Activated CD8-positive, alpha-beta memory T cell treated with anti-CD3 and anti-CD28 coated beads, Interleukin-2, amount 50 U/mL, for 4 hours (primary cell): ENCODE measurements at regions not wholly inside any gene's neighbourhood (a gene's known extent, or its start where the extent isn't known, plus 50 kb on each side); places are given as distances from the start of the nearest gene placed in this dataset.
"Not testable (repeated sequence)": the region's sequence is repeated elsewhere in the genome, so short reads cannot be mapped to it uniquely, and the experiment has no call there.

Experiments used
- DNase-seq: peaks from one replicate; pipeline ENCODE4 v3.0.0-alpha.2; 2020

DNA sequence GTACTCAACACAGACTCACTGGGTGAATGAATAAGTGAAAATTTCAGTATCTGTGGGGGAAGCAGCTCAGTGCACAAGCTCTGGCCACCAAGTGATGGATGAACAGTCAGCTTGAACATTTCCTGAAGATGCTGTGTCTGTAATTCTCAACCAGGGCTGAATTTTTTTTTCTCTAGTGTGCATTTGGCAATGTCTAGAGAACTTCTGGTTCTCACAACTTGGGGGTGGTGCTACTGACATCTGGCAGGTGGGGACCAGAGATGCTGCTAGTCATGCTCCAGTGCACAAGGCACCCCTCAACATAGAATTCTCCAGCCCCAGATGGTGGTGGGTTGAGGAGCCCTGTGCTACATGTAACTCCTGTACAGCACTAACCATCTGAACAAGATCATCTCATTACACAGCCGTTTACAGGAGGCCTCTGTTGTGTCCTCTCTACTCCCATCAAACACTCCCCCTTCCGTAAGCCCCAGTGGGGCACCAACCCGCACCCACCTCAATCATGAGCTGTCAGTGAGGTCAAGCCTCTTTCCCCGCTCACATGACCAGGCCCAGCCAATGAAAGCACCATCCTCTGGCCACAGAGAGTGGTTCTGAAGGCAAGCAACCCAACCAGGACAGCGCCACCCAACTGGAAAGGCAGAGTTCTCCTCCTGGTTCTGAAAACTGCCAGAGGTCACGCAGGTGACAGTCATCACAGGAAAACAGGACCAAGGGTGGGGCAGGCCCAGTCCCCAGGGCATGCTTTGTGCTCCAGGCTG lies 103.9 kb upstream of the PMEPA1 start:
- no peak for DNase-seq

DNA sequence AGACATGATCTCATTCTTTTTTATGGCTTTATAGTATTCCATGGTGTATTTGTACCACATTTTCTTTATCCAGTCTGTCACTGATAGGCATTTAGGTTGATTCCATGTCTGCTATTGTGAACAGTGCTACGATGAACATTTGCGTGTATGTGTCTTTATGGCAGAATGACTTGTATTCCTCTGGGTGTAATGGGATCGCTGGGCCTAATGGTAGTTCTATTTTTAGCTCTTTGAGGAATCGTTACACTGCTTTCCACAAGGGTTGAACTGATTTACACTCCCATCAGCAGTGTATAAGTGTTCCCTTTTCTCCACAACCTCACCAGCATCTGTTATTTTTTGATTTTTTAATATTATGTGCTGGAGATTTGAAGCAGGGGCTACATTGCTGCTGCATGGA lies 102.8 kb upstream of the PMEPA1 start:
- DNase-seq: not testable (repeated sequence)

DNA sequence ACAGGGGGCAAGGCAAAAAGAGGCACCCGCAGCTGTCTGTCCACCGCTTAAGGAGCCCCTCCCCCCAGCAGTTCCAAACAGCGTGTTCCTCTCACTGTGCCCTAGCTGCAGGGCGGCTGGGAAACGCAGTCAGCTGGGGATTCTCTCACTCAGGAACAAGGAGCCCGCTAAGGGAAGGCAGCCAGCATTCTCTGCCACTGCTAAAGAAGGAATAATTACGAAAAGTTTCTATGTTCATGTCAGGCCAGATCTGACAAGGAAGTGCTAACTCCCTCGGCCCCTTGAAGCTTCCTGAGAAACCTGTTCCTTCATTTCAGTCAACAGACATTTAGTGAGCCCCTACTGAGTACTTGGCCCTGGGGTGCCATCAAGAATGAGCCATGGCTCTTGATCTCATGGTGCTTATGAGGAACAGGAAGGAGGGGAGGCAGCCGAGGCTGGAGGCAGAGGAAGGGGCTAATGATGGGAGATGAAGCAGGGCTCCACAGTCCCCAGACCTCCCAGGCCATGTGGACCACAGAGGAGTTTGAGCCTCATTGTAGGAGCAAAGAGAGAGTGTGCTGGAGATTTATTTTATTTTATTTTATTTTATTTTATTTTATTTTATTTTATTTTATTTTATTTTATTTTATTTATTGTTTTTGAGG lies 101.7 kb upstream of the PMEPA1 start:
- DNase-seq: no peak

DNA sequence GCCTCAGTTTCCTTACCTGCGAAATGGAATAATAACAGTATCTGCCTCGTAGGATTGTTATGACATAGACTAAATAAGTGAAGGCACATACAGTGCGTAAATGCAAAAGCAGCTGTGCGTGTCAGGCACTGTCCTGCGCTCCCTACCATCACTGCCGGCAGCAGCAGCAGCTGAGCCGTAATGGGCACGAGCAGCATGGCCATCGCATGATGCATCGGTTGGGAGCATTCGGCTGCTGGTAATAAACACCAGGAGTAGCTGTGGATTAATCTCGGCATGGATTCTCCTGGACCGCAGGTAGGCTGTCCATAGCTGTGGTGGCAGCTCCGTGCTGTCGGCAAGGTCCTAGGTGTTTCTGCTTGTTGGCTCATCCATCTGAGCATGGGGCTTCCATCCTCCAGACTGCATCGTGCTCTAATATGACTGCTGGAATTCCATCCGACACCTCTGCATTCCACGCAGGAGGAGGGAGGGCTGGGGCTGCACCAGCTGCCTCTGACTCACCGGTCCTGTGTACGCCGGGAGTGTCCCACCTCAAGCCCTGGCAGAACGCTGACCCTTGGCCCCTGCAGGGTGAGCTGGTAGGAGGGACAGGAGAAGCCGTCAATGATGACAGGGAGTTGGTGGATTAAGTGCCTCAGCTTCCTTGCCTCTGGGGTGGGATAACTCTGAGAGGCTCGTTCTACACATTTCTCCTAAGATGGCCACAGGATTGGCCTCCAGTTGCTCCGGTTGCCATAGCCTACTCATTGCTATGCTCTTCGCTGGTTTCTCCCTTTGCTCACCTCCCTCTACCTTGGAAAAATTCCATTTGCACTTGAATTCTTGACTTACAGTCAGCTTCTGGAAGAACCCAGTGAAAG lies 100.9 kb upstream of the PMEPA1 start:
- DNase-seq: no peak

DNA sequence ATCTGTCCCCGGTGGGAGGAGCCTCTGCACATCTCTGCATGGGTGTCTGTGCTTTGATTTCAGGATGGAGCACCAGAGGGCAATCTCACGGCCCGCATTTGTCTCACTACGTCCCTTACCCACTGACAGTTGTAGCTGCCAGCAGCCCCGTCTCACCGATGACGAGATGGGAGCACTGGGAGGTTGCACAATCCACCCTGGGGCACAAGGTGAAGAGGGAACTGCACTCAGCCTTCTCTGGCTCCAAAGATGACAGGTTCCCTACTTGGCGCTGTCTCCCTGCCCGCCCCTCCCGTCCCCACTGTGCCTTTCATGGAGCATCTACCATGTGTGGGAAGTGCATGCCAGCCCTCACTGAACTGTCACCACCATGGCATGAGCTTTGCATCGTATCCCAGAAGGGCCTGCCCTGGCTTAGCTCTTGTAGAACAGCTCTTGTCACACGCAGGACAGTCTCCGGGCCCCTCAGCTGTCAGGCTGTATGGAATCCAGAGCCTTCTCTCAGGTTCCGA lies 99.9 kb upstream of the PMEPA1 start:
- DNase-seq: no peak

DNA sequence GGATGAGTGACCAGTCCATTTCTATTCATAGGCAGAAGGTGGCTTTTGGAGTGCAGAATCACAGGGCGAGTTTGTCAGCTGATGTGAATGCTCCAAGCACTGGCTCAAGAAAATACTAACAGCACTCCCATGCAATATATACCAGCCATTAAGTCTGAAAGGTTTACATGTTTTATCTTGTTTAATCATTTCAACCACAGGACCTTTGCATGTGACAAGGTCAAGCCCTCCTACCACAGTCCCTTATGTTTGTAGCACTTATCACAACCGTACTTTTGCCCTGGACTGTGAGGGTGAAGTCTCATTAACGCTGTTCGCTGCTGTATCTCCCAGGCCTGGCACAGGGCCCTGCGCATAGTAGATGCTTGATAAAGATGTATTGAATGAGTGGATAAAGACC lies 99.3 kb upstream of the PMEPA1 start:
- no peak for DNase-seq

DNA sequence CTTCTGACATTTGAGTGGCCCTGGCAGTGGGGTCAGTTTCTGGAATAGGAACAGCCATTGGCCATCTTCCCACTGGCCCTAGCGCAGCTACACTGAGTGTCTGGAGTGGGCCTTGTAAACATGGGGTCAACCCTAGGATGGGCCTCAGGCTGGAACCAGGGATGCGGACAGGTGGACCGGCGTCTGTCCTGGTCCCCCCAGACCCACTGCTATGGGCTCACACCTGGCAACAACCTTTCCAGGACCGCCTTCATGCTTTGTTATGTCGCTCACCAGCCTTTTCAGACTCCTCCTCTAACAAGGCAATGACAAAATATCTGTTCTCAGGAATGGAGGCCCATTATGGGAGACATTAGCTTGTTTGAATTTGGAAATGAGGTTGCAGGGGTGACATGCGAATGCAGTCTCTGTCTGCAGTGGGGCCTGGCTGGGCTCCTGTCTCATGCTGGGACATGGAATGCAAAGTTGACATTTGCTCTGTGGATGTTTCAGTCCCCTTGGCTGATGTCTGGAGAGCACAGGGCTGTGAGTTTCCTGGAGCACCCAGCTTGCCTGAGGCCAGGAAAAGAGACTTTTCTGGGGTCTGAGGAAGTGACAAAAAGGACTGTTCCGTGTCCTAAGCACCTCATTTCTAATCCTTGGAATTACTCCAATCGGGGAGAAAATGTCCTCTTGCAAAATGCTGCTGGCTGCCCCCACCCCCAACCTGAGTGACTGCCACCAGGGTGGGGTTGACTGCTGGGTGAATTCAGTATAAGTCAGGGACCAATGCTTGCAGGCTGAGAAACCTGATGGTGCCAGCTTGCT lies 98.7 kb upstream of the PMEPA1 start:
- no peak for DNase-seq

DNA sequence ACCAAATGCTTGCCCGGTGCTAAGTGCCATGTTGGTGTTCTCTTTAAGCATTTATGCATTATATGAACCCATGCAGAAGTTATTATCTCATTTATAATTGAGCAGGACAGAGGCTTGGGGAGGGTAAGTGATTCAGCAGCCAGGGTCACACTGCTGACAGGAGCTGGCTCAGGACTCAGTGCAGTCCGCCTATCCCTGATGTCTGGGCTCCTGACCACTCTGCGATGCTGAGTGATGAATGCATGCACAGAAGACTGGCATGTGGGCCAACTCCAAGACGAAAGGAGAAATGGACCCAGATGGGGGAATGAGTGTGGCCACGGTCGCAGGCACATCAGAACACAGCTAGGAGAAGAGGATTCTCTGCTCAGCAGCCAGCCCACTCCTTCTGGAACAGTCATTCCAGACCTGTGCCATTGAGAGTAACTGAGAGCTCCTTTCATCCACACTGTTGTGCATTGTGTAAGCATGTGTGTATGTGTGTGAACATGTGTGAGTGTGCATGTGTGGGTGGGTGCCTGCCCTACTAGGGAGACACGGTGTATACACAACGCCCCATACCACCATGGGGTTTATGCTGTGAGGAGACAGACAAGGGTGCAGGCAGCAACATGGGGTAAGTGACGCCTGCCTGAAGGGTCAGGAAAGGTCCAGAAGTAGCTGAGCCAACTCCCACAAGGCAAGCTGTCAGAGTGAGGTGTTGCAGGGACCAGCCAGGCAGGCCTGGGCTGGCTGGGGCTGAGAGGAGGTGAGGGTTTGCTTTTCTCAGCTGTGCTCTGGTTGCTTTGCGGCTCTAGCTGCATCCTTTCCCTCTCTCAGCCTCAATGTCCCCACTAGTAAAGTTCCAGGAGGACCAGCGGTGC lies 97.8 kb upstream of the PMEPA1 start:
- no peak for DNase-seq

DNA sequence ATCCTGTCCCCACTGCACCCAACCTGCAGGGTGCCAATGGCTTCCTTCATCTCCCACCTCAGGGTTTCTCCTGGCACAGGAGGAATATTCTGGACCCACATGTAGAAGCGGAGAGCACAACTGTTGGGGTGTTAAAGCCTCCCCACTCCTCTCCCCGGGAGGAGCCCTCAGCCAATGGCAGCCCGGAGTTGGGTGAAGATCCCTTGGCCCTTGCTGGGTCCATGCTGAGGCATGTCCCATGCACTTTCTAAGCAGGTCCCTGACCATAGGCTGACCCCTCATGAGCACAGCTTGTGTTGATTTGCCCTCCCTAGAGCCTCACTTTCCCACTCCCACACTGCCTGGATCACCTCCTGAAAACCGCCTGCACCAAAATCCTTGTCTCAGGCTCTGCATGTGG lies 97.2 kb upstream of the PMEPA1 start:
- DNase-seq: no peak

DNA sequence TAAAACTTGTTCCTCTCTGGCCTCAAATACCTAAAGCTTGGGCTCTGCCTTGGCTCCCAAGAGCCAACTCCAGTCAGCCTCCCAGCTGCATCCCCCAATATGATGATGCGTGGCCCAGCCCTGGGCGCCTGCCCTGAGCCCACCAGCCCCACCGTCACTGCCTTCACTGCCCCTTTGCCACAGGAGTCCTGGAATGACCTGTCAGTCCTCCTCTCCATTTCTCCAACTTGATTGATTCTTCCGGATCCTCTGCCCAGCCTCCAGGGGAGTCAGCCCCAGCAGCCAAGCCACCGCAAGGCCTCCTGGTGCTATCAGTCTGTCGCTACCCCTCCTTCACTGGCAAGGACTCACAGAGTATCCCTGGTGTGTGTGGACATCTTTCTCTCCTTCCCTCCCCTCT lies 96.7 kb upstream of the PMEPA1 start:
- DNase-seq: no peak

DNA sequence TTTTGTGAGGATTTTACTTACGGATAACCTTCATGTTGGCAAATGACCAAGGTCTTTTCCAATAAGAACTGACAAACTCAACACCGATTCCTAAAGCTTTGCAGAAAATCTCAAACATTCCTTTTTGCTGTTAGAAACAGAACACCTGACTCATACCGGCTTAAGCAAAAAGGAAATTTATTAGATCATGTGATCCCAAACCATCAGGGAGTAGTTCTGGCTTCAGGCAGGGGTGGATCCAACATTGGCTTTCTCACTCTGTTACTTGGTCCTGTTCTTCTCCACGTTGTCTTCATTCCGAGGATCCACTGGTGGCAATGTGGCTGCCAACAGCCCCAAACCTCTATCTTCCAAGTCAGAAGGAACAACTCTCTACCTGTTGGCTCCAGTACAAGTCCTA lies 95.9 kb upstream of the PMEPA1 start:
- no peak for DNase-seq

DNA sequence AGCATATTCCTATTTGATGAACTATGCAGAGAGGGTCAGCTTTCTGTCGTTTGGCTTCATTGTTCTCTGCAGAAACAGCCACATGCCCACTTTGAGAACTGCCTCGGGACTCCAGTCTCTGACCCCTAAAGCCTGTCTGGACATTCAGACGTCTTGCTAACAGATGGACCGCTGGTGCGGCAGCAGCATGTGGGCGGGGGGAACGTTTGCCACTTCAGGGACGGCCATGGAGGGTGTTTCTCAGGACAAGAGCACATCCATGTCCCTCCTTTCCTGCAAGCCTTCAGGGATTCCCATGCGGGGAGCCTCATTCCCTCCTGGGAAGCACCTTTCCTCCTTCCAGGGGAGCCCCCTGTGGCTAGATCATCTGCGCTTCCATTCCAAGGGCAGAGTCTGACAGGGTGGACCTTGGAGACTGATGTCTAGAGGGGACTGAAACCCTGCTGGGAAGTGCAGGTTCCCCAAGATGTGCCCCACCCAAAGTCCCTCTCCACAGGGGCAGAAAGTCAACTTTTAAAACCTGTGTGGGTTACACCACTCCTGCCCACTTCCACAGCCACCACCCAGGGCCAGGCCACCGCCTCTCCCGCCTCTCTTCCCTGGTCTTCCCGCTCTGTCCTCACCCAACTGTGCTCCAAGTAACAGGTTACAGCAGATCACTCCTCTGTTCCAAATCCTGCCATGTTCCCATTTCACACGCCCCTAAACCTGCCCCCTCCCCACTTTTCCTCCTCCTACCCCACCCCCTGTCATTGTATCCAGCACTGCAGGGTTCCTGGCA lies 94.8 kb upstream of the PMEPA1 start:
- no peak for DNase-seq

DNA sequence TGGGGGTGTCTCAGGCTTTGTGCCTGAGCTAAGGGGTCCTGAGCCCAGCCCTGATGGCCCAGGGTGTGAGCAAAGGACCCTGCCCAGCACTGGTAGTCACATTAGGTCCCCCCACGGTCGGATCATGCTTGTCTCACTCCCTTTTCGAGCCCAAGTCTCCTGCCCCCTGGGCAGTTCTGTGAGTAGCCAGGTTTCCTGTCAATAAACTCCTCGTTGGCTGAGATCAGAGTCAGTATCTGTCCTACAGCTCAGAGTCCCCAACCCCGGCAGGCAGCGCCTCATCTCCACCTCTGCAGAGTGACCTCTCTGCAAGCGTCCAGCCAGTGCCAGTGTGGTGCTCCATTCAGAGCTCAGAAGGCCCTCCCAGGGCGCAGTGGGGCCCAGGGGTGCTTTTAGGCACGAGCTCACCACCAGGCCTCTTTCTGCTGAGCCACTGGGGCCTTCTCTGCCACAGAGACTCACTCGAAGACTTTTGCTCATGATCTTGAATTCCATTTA lies 93.7 kb upstream of the PMEPA1 start:
- no peak for DNase-seq

DNA sequence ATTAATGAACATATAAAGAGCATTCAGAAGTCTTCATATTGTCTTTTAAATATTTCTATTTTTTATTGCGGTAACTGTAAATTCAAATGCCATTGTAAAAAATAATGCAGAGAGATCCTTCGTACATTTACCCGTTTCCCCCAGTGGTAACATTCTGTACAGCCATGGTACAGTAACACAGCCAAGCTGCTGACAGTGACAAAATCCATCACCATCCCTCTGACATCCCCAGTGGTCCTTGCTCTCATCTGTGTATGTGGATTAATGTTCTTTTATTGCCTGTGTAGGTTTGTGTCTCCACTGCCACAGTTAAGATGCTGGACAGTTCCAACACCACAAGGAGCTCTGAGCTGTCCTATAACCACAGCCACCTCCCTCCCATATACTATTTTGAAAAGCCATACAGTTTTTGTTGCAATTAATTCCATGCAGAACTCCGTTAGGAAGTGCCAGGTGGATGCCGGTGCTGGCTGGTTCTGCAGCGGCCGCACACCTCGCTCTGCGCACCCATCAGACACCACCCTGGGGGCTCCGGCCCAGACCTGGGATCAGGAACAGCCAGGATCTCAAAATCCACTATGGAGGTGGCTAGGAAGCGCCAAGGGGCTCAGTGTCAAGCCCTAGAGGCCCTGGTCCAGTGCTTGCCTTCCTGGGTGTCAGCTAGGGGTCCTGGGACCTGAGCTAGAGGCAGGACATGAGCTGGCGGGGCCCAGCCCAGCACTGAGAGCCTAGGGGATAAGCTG lies 93.1 kb upstream of the PMEPA1 start:
- DNase-seq: no peak

DNA sequence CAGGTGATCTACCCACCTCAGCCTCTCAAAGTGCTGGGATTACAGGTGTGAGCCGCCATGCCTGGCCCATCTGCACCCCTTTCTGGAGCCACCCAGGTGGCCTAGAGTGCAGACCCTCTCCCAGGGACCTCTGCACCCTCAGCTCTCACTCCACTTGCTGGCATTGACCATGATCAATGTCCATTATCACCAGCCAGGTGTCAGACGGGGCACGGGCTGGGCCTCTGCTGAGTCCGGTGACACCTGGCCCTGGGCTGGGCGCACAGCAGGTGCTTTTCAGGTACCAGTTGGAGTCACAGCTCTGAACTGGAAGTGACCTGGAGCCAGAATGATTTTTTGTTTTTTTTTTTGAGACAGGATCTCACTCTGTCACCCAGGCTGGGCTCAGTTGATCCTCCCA lies 91.8 kb upstream of the PMEPA1 start:
- DNase-seq: no peak

DNA sequence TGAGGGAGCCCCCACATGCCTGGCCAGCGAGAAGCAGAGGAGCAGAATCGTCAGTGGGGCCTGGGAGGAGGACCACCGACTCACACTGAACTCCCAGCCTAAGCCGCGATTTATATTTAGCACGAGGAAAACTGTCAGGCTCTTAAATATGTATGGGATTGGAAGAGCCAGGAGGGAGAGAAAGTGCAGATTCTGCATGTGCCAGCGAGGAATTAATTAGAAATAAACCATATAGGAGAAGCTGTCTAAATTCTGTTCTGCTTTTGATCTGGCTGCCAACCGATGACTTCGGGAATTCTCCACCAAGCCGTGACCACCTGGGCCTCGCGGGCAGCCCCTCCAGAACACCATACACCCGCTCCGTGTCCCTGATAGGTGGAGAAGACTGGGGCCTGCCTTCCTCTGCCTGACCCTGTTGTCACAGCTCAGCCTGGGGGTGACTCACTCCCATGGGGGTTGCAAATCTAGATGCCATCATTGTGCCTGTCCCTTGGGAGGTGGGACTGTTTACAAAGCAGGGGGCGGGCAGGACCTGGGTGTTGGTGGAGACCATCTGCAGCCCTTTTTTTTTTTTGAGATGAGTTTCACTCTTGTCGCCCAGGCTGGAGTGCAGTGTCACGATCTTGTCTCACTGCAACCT lies 91.1 kb upstream of the PMEPA1 start:
- DNase-seq: no peak

DNA sequence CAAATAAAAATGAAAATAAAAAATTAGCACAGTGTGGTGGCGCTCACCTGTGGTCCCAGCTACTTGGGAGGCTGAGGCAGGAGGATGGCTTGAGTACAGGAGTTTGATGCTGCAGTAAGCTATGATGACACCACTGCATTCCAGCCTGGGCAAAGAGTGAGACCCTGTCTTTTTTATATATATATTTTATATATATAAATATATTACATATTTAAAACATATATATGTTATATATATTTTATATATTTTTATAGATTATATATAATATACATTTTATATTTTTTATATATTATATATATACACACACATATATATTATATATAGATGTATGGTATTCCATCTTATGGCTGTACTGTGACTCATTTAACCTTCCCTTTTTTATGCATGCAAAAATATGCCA lies 87.6 kb upstream of the PMEPA1 start:
- DNase-seq: no peak

DNA sequence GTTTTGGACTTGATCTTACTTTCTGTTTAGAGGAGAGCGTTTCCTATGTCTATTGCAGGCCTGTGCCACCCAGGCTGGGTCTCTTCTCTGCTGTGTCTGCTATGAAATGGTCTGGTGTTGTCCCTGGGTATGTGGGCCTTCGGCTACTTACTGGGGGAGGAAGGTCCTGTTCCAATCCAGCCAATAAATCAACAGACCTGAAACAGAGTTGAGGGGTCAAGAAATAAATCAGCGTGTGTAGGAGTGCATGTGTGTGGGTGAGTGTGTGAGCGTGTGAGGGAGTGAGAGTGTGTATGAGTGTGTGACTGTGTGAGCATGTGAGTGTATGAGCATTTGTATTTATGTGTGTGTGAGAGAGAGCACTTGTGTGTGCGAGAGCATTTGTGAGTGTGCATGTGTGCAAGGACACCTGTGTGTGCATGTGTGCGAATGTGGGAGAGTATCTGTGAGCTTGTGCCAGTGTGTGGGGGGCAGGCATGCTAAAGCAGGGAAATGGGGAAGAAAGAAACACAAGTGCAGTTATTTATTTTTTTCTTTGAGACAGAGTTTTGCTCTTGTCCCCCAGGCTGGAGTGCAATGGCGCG lies 86.3 kb upstream of the PMEPA1 start:
- DNase-seq: no peak

DNA sequence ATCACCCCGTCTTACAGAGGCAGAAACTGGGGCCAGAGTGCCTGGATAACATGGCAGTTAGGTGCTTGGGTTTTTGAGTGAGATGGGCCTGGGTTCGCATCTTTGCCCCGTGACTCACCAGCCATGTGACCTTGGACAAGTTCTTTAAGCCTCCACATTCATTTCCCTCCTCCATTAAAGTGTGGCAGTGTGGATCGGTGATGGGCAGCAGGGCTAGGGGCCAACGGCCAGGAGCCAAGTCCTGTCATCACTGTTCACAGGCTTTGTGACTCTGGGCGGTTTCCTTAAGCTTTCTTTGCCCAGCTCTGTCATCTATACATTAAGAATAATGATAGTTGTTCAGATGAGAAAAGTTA lies 85.5 kb upstream of the PMEPA1 start:
- no peak for DNase-seq
